ENCODE measurements at regions not wholly inside any gene's neighbourhood (a gene's known extent, or its start where the extent isn't known, plus 50 kb on each side); places are given as distances from the start of the nearest gene placed in this dataset.
A peak's percentile ranks its signal among the peaks of the same experiment; 100 is the strongest.

DNA sequence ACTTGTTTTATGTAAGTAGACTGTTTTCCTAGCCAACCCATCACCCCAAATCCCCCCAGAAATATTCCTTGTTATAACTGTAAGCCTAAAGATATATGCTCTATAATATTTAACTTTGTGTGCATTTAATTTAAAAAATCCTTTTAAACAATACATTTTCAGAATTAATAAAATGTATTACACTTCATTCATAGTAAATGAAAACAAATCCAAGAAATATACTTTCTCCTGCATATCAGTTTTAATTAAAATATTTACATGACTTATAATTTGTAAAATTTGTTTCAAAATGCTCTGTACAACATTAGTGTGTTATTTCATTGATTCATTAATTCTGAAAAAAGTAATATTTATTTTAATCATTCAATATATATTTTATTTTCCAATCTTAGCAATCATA, 669.1 kb upstream of the PCDH20 start:
- H3F3A ChIP-seq (ENCODE audit: insufficient read depth) = no peaks in the 10 kb centered on the region
- H2AFZ ChIP-seq (ENCODE audit: low read depth, low read length, severe bottlenecking) = no peak overlapping the region
- no peaks in the 10 kb centered on the region for H3K79me2 ChIP-seq (ENCODE audit: insufficient read depth, low read length)
- TF ChIP-seq, protein P1, sequence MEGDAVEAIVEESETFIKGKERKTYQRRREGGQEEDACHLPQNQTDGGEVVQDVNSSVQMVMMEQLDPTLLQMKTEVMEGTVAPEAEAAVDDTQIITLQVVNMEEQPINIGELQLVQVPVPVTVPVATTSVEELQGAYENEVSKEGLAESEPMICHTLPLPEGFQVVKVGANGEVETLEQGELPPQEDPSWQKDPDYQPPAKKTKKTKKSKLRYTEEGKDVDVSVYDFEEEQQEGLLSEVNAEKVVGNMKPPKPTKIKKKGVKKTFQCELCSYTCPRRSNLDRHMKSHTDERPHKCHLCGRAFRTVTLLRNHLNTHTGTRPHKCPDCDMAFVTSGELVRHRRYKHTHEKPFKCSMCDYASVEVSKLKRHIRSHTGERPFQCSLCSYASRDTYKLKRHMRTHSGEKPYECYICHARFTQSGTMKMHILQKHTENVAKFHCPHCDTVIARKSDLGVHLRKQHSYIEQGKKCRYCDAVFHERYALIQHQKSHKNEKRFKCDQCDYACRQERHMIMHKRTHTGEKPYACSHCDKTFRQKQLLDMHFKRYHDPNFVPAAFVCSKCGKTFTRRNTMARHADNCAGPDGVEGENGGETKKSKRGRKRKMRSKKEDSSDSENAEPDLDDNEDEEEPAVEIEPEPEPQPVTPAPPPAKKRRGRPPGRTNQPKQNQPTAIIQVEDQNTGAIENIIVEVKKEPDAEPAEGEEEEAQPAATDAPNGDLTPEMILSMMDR (IDR thresholded peaks at IDR 0.05; ENCODE audit: insufficient read depth, low read length, poor library complexity, severe bottlenecking) = no peak
- no peak for TF ChIP-seq EZH2phosphoT487 (conservative IDR thresholded peaks at IDR 0.05; ENCODE audit: low read length)
- no peak overlapping the region for H3K4me2 ChIP-seq (ENCODE audit: low read depth, low read length, poor library complexity, severe bottlenecking)
- H3K27ac ChIP-seq (ENCODE audit: low read depth, low read length) = no peak overlapping the region
- H4K20me1 ChIP-seq (ENCODE audit: low read depth, low read length) = no peaks in the 10 kb centered on the region
- no peaks in the 10 kb centered on the region for H3K27me3 ChIP-seq (ENCODE audit: low read length)
- no peaks in the 10 kb centered on the region for H3K9me2 ChIP-seq (replicated peaks; ENCODE audit: insufficient read depth, low read length)
- no peaks in the 10 kb centered on the region for H3K36me3 ChIP-seq (ENCODE audit: low read length)
- no peaks in the 10 kb centered on the region for H3K9me3 ChIP-seq (ENCODE audit: insufficient read depth, low read length)
- no peak overlapping the region for H3K4me3 ChIP-seq (ENCODE audit: insufficient read depth, low read length, poor library complexity, severe bottlenecking)
- no peak overlapping the region for H3K9ac ChIP-seq (ENCODE audit: low read length)

DNA sequence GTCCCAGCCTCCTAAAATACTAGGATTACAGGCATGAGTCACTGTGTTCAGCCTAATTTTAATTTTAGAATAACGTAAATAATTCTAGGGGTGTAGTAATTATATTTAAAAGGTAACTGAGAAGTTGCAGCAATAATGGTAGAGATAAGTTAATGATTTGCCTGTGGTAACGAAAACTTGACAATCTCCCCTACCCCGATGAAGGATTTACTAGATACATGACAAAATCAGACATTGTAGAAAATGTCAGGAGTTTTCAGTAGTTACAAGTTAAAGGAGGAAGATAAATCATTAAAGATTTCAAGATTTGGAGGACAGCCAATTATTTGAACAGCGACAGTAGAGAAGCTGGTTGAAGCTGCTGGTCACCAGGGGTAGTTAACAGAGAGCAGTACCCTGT, 652.2 kb upstream of the PCDH20 start:
- TF ChIP-seq, protein P1 (IDR thresholded peaks at IDR 0.05; ENCODE audit: insufficient read depth, low read length, poor library complexity, severe bottlenecking) = no peak
- no peak for TF ChIP-seq EZH2phosphoT487 (conservative IDR thresholded peaks at IDR 0.05; ENCODE audit: low read length)

DNA sequence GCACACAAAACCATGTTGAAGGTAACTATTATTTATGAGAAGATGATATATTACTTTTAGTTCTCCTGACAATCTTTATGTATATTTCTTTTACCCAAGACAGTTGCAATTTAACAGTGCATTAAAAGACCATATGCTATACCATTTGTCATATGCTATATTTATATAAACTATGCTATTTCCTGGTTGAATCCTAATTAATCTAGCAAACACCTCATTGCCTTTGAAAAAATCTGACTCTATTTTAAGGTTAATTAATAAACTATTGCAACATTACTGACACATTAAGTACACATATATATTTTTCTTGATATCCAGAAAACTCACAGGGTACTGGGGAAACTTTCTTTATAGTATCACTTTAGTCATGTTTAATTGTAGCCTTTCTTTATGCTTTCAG, 649.4 kb upstream of the PCDH20 start:
- H3K9me3 ChIP-seq (ENCODE audit: insufficient read depth, low read length) = no peaks in the 10 kb centered on the region
- H3K9me2 ChIP-seq (replicated peaks; ENCODE audit: insufficient read depth, low read length) = no peaks in the 10 kb centered on the region
- H4K20me1 ChIP-seq (ENCODE audit: low read depth, low read length) = no peaks in the 10 kb centered on the region
- H3F3A ChIP-seq (ENCODE audit: insufficient read depth) = no peaks in the 10 kb centered on the region
- no peaks in the 10 kb centered on the region for H3K36me3 ChIP-seq (ENCODE audit: low read length)
- H2AFZ ChIP-seq (ENCODE audit: low read depth, low read length, severe bottlenecking) = peak overlapping the region; percentile 45
- no peaks in the 10 kb centered on the region for H3K79me2 ChIP-seq (ENCODE audit: insufficient read depth, low read length)
- no peaks in the 10 kb centered on the region for H3K27me3 ChIP-seq (ENCODE audit: low read length)
- H3K4me2 ChIP-seq (ENCODE audit: low read depth, low read length, poor library complexity, severe bottlenecking) = no peak overlapping the region
- H3K27ac ChIP-seq (ENCODE audit: low read depth, low read length) = no peak overlapping the region
- H3K9ac ChIP-seq (ENCODE audit: low read length) = no peak overlapping the region
- no peak overlapping the region for H3K4me3 ChIP-seq (ENCODE audit: insufficient read depth, low read length, poor library complexity, severe bottlenecking)
- no peak for TF ChIP-seq EZH2phosphoT487 (conservative IDR thresholded peaks at IDR 0.05; ENCODE audit: low read length)
- TF ChIP-seq, protein P1 (IDR thresholded peaks at IDR 0.05; ENCODE audit: insufficient read depth, low read length, poor library complexity, severe bottlenecking) = no peak

More for the DNA sequence above, 652.2 kb upstream of the PCDH20 start:
- H3K79me2 ChIP-seq (ENCODE audit: insufficient read depth, low read length) = no peaks in the 10 kb centered on the region
- H4K20me1 ChIP-seq (ENCODE audit: low read depth, low read length) = no peaks in the 10 kb centered on the region
- no peaks in the 10 kb centered on the region for H3K36me3 ChIP-seq (ENCODE audit: low read length)
- no peak overlapping the region for H3K27ac ChIP-seq (ENCODE audit: low read depth, low read length)
- H3F3A ChIP-seq (ENCODE audit: insufficient read depth) = no peaks in the 10 kb centered on the region
- no peak overlapping the region for H3K4me3 ChIP-seq (ENCODE audit: insufficient read depth, low read length, poor library complexity, severe bottlenecking)
- H3K9me3 ChIP-seq (ENCODE audit: insufficient read depth, low read length) = no peaks in the 10 kb centered on the region
- peak overlapping the region; percentile 82 for H2AFZ ChIP-seq (ENCODE audit: low read depth, low read length, severe bottlenecking)
- no peaks in the 10 kb centered on the region for H3K27me3 ChIP-seq (ENCODE audit: low read length)
- no peaks in the 10 kb centered on the region for H3K9me2 ChIP-seq (replicated peaks; ENCODE audit: insufficient read depth, low read length)
- no peak overlapping the region for H3K4me2 ChIP-seq (ENCODE audit: low read depth, low read length, poor library complexity, severe bottlenecking)
- no peak overlapping the region for H3K9ac ChIP-seq (ENCODE audit: low read length)

All from SU-DHL-6 (cell line).